Ishikawa (cell line): ENCODE measurements at regions not wholly inside any gene's neighbourhood (a gene's known extent, or its start where the extent isn't known, plus 50 kb on each side); places are given as distances from the start of the nearest gene placed in this dataset.

ENCODE experiments used
- CEBPB ChIP-seq: IDR thresholded peaks from 2 replicates; pipeline ENCODE4 v1.6.1; 2012
- CREB1 ChIP-seq: IDR thresholded peaks from 2 replicates; pipeline ENCODE4 v1.6.1; 2012; ENCODE audit warnings: low read depth
- EGR1 ChIP-seq: IDR thresholded peaks from 2 replicates; pipeline ENCODE4 v1.6.1; 2012
- EP300 ChIP-seq: IDR thresholded peaks from 2 replicates; pipeline ENCODE4 v1.6.1; 2012; ENCODE audit warnings: borderline replicate concordance
- FOXM1 ChIP-seq: IDR thresholded peaks from 2 replicates; pipeline ENCODE4 v1.6.1; 2012; ENCODE audit warnings: low read depth, borderline replicate concordance
- NFIC ChIP-seq: IDR thresholded peaks from 2 replicates; pipeline ENCODE4 v1.6.1; 2012
- RAD21 ChIP-seq: IDR thresholded peaks from 2 replicates; pipeline ENCODE4 v1.6.1; 2012; ENCODE audit warnings: low read depth
- REST ChIP-seq: IDR thresholded peaks from 2 replicates; pipeline ENCODE4 v1.6.1; 2012; ENCODE audit warnings: low read depth, mild to moderate bottlenecking
- TAF1 ChIP-seq: IDR thresholded peaks from 2 replicates; pipeline ENCODE4 v1.6.1; 2012; ENCODE audit warnings: low read depth, mild to moderate bottlenecking
- TCF12 ChIP-seq: IDR thresholded peaks from 2 replicates; pipeline ENCODE4 v1.6.1; 2012; ENCODE audit warnings: low read depth
- TEAD4 ChIP-seq: IDR thresholded peaks from 2 replicates; pipeline ENCODE4 v1.6.1; 2012
- USF1 ChIP-seq: IDR thresholded peaks from 2 replicates; pipeline ENCODE4 v1.6.1; 2012
- YY1 ChIP-seq: IDR thresholded peaks from 2 replicates; pipeline ENCODE4 v1.6.1; 2012; ENCODE audit warnings: low read depth
- ZBTB7A ChIP-seq: IDR thresholded peaks from 2 replicates; pipeline ENCODE4 v1.6.1; 2012; ENCODE audit warnings: low read depth
- TF ChIP-seq, protein P1 (sequence below): IDR thresholded peaks from 2 replicates; pipeline ENCODE4 v1.6.1; 2012

DNA sequence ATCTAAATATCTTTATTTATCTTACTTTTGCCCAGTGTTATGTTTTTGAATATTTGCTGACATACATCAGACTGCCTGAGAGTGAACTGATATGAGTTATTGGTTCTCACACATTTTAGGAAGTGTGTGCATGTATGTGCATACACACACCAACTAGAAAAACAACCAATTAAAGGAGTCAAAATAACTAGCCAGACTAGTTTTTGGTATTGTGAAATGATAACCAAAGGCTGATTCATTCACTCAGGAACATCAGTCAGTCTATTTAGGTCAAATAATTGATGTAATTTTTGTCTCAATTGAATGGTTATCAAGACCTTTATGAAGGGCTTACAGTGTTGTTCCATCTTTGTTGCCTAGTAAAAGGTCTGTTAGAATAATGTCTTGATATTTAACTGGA lies 369.3 kb upstream of the VRK2 start:
- TF ChIP-seq CREB1 (no peak), EGR1 (no peak), TAF1 (no peak)

DNA sequence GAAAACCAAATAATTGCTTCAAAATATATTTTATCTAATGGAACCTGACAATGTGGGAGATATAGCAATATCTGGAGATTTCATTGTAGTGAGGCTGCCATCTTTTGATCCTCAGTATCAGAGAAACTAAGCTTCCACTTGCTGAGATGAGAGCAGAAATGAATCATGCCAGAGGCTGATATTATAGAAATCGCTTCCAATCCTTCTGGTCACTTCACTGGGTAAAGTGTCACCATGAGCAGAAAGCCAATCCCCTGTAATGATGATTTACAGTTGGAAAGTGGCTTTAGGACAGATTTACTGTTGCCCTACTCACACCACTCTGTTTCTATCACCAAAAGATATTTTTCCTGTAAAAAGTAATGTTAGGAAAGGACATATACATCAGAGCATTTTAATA lies 365.0 kb upstream of the VRK2 start:
- TF ChIP-seq RAD21 (no peak), CEBPB (no peak), YY1 (no peak), EGR1 (no peak), USF1 (no peak)

- TF ChIP-seq EGR1 = no peak
- no peak for TF ChIP-seq EP300
- no peak for TF ChIP-seq CEBPB
- no peak for TF ChIP-seq CREB1
- TF ChIP-seq USF1 = no peak
- no peak for TF ChIP-seq NFIC
- TF ChIP-seq YY1 = no peak
- no peak for TF ChIP-seq TAF1
- TF ChIP-seq TEAD4 = no peak
- no peak for TF ChIP-seq RAD21
- TF ChIP-seq, protein P1, sequence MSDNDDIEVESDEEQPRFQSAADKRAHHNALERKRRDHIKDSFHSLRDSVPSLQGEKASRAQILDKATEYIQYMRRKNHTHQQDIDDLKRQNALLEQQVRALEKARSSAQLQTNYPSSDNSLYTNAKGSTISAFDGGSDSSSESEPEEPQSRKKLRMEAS = no peak
- TF ChIP-seq ZBTB7A = no peak
- TF ChIP-seq REST = no peak
- no peak for TF ChIP-seq FOXM1
- no peak for TF ChIP-seq TCF12
Observed at GRCh38 chr2:57685032-57685431, 361.6 kb upstream of the VRK2 start.

GRCh38 chr2:57692395-57692794 lies 354.2 kb upstream of the VRK2 start:
- TF ChIP-seq CEBPB = no peak
- TF ChIP-seq EGR1 = no peak
- TF ChIP-seq FOXM1 = no peak
- TF ChIP-seq USF1 = no peak
- TF ChIP-seq TCF12 = no peak
- TF ChIP-seq EP300 = no peak
- TF ChIP-seq NFIC = no peak
- no peak for TF ChIP-seq CREB1
- TF ChIP-seq TAF1 = no peak
- TF ChIP-seq TEAD4 = no peak
- no peak for TF ChIP-seq REST
- TF ChIP-seq, protein P1 = no peak
- TF ChIP-seq RAD21 = no peak
- no peak for TF ChIP-seq ZBTB7A
- no peak for TF ChIP-seq YY1

GRCh38 chr2:57693177-57693576 lies 353.4 kb upstream of the VRK2 start:
- TF ChIP-seq EP300 (no peak), EGR1 (no peak), ZBTB7A (no peak), CREB1 (no peak), USF1 (no peak), RAD21 (no peak), CEBPB (no peak), FOXM1 (no peak), TCF12 (no peak), TEAD4 (no peak), TAF1 (no peak)
- TF ChIP-seq, protein P1 = no peak

DNA sequence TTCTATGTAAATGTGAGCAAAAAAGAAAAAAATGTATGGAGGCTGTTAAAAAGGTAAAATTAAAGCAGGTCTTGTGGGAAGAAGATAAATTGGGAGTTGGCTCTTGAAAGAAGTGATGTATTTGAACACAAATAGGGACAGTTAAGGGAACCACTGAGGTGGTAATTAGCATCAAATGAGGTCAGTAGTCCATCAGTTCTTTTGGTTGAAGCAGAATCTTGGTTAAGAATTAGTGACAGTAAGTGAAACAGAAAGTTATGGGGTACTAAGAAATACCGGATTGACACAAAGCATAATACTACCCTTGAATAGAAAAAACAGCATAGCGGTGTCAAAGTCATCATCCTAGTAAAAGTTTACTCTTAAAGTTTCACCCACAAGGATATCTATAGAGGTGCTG lies 352.6 kb upstream of the VRK2 start:
- TF ChIP-seq USF1 = no peak
- no peak for TF ChIP-seq ZBTB7A
- TF ChIP-seq FOXM1 = no peak
- no peak for TF ChIP-seq CREB1
- no peak for TF ChIP-seq EGR1
